Cardiac muscle cell (in vitro differentiated cells and primary cell): ENCODE measurements at regions not wholly inside any gene's neighbourhood (a gene's known extent, or its start where the extent isn't known, plus 50 kb on each side); places are given as distances from the start of the nearest gene placed in this dataset.

Source experiments
- DNase-seq, 2 donors: peaks; one replicate each; pipeline versions ENCODE4 v3.0.0 to v3.0.0-alpha.2; 2010 to 2017; ENCODE audit warnings: low read depth in 1 of 2, low spot score in 1 of 2
- H3K27ac ChIP-seq: fragments of 200-600 bp; sonication (generic); 2 replicates; pipeline ENCODE4 v1.5.1; 2016
- H3K27me3 ChIP-seq: fragments of 200-600 bp; sonication (generic); 2 replicates; pipeline ENCODE4 v1.6.0; 2016; ENCODE audit warnings: control low read depth
- H3K36me3 ChIP-seq: fragments of 200-600 bp; sonication (generic); 2 replicates; pipeline ENCODE4 v1.5.1; 2016; ENCODE audit warnings: control low read depth
- H3K4me1 ChIP-seq: fragments of 200-600 bp; sonication (generic); 2 replicates; pipeline ENCODE4 v1.8.1; 2017; ENCODE audit warnings: low read depth, mild to moderate bottlenecking, mixed run types
- H3K4me3 ChIP-seq: fragments of 200-600 bp; sonication (generic); 2 replicates; pipeline ENCODE4 v1.5.1; 2016; ENCODE audit warnings: mild to moderate bottlenecking
- H3K9me3 ChIP-seq: fragments of 200-600 bp; sonication (generic); 2 replicates; pipeline ENCODE4 v1.5.1; 2017; ENCODE audit warnings: low read depth, mild to moderate bottlenecking, control low read depth
- TF ChIP-seq, protein P1 (sequence below): IDR thresholded peaks from 2 replicates; pipeline ENCODE4 v1.5.1; 2012; ENCODE audit warnings: low read depth, mild to moderate bottlenecking, low read length

DNA sequence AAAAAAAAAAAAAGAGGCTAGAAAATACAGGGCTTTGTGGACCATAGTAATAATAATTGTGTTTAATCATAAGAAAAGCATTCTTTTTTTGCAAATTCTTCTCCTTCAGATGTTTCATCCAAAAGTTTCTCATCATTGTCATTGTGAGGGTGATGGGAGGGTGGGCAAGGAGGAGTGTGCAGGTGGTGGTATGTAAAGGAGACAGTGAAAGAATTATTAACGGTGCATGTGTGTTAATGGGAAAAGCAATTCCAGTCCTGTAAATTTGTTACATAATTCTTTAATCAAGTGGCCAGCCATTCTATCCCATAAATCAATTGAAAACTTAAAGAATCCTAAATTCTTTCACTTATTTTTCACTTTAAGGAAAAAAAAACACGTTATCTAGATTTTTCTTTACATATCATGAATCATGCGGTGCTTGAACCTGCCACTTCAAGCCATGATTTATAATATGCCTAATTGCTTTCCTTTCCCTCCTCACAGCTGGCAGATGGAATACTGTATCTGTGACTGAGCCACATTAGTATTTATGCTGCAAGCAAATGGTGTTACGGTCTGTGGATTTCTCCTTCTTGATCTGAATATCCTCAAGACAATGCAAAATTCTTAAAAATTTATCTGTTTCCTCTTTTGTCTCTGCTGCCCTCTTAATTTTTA, 318.5 kb downstream of the JRKL start:
- TF ChIP-seq, protein P1, sequence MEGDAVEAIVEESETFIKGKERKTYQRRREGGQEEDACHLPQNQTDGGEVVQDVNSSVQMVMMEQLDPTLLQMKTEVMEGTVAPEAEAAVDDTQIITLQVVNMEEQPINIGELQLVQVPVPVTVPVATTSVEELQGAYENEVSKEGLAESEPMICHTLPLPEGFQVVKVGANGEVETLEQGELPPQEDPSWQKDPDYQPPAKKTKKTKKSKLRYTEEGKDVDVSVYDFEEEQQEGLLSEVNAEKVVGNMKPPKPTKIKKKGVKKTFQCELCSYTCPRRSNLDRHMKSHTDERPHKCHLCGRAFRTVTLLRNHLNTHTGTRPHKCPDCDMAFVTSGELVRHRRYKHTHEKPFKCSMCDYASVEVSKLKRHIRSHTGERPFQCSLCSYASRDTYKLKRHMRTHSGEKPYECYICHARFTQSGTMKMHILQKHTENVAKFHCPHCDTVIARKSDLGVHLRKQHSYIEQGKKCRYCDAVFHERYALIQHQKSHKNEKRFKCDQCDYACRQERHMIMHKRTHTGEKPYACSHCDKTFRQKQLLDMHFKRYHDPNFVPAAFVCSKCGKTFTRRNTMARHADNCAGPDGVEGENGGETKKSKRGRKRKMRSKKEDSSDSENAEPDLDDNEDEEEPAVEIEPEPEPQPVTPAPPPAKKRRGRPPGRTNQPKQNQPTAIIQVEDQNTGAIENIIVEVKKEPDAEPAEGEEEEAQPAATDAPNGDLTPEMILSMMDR: no peak
- no peak for DNase-seq
- H3K9me3 ChIP-seq: no peaks in the 10 kb centered on the region
- no peaks in the 10 kb centered on the region for H3K27me3 ChIP-seq
- peaks cover 13% of the 10 kb centered on the region for H3K4me1 ChIP-seq
- H3K4me3 ChIP-seq: no peak overlapping the region
- H3K27ac ChIP-seq: no peak overlapping the region
- H3K36me3 ChIP-seq: no peaks in the 10 kb centered on the region

DNA sequence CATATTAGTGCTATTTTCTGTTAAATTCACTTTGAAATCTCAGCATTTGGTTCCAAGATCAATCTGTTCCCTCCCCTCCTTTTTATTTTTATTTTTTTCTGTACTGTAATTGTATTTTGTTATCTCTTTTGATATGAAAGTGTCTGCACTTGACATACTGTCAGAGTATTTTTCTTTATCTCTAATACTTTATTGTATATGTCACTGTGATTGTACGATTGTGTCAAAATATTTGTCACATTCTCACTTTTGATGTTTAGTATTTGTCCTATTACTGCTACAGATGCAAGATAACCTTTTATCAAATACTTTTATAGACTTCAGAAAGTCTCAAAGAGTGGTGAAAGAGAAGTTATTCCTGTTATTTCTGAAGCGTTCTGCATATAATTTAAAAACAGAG, 323.5 kb downstream of the JRKL start:
- no peak overlapping the region for H3K27ac ChIP-seq
- no peaks in the 10 kb centered on the region for H3K36me3 ChIP-seq
- DNase-seq: no peak
- TF ChIP-seq, protein P1: no peak
- no peaks in the 10 kb centered on the region for H3K27me3 ChIP-seq
- no peak overlapping the region for H3K4me3 ChIP-seq
- no peaks in the 10 kb centered on the region for H3K9me3 ChIP-seq
- peaks cover 4% of the 10 kb centered on the region for H3K4me1 ChIP-seq

DNA sequence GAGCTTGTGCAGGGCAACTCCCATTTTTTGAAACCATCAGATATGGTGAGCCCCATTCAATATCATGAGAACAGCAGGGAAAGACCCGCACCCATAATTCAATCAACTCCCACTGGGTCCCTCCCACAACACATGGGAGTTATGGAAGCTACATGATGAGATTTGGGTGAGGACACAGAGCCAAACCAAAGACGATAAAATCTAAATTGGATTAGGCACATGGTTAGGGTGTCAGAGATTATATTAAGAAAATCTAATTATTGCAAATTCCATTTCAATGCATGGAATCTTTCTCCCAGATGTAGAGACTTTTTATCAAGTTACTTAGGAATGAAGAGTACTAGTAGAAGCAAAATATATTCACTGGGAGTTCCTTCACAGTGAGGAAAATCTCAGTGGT, 324.9 kb downstream of the JRKL start:
- DNase-seq: no peak
- Histone ChIP-seq H3K27ac (no peak overlapping the region), H3K36me3 (no peaks in the 10 kb centered on the region), H3K27me3 (no peaks in the 10 kb centered on the region), H3K9me3 (no peaks in the 10 kb centered on the region), H3K4me3 (no peak overlapping the region), H3K4me1 (peaks cover 4% of the 10 kb centered on the region)
- TF ChIP-seq, protein P1: no peak

DNA sequence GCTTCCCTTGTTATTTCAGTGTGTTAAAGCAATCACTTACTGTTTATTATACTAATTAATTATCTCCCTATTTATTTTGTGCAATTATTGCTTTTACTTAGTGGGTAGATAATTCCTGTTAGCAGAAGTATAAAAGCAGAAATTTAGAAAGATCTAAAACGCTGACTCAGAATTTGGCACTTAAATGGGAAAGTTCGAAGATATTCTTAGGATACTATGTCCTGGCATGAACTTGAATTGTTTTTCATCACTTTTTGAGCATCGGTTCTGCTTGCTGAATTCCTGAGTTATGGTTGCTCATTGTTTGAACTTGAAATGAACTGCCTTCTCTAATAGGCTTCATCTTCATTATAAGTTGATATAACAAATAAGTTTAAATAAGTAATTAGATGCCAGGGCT, 325.4 kb downstream of the JRKL start:
- no peak overlapping the region for H3K4me3 ChIP-seq
- H3K36me3 ChIP-seq: no peaks in the 10 kb centered on the region
- H3K4me1 ChIP-seq: peaks cover 4% of the 10 kb centered on the region
- TF ChIP-seq, protein P1: no peak
- no peaks in the 10 kb centered on the region for H3K9me3 ChIP-seq
- H3K27me3 ChIP-seq: no peaks in the 10 kb centered on the region
- DNase-seq: peak in 1 of 2 donors; percentile 35
- no peak overlapping the region for H3K27ac ChIP-seq

DNA sequence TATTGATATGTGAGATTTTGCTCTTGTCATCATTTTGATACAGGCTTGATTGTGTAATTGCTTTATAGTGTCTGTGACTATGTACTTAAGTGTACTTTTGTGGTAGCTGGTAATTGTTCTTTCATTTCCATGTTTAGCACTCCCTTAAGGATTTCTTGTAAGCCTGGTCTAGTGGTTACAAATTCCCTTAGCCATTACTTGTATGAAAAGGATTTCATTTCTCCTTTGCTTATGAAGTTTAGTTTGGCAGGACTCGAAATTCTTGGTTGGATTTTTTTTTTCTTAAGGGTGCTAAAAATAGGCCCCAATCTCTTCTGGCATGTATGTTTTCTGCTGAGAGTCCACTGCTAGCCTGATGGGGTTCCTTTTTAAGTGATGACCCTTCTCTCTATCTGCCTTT, 346.8 kb downstream of the JRKL start:
- DNase-seq: peak in 1 of 2 donors; percentile 8

More for the DNA sequence above, 346.8 kb downstream of the JRKL start:
- TF ChIP-seq, protein P1: no peak
- no peaks in the 10 kb centered on the region for H3K27me3 ChIP-seq
- no peak overlapping the region for H3K4me3 ChIP-seq
- no peaks in the 10 kb centered on the region for H3K9me3 ChIP-seq
- no peaks in the 10 kb centered on the region for H3K36me3 ChIP-seq
- no peaks in the 10 kb centered on the region for H3K4me1 ChIP-seq
- no peak overlapping the region for H3K27ac ChIP-seq
